H1 (cell line): ENCODE measurements at regions not wholly inside any gene's neighbourhood (a gene's known extent, or its start where the extent isn't known, plus 50 kb on each side); places are given as distances from the start of the nearest gene placed in this dataset.

Experiments used
- CBX5 ChIP-seq: fragments of 300-800, 300-1000 bp; sonication (generic); IDR thresholded peaks from 2 replicates; pipeline ENCODE4 v1.7.1; 2016; ENCODE audit warnings: antibody characterized with exemption, low read length, low read depth
- CEBPB ChIP-seq: IDR thresholded peaks from 2 replicates; pipeline ENCODE4 v1.6.1; 2012; ENCODE audit warnings: low read depth, low read length
- CHD2 ChIP-seq: IDR thresholded peaks from 2 replicates; pipeline ENCODE4 v1.6.1; 2012; ENCODE audit warnings: low read length, improper control_type of control experiment
- FOSL1 ChIP-seq: IDR thresholded peaks from 2 replicates; pipeline ENCODE4 v1.6.1; 2011; ENCODE audit warnings: mild to moderate bottlenecking, low read depth, low read length, moderate library complexity; ENCODE audit not compliant: insufficient read depth
- HDAC2 ChIP-seq, 2 experiments: fragments of 300-600 bp in 1 of 2; sonication (generic) in 1 of 2; IDR thresholded peaks; 2 replicates each; pipeline ENCODE4 v1.6.1; 2011 to 2012; ENCODE audit warnings: low read depth in 2 of 2, low read length in 2 of 2, mild to moderate bottlenecking in 2 of 2, moderate library complexity in 2 of 2, borderline replicate concordance in 1 of 2, inconsistent platforms in 1 of 2
- JUN ChIP-seq: IDR thresholded peaks from 2 replicates; pipeline ENCODE4 v1.6.1; 2011; ENCODE audit warnings: low read depth, mild to moderate bottlenecking, improper control_type of control experiment, low read length
- JUND ChIP-seq: IDR thresholded peaks from 2 replicates; pipeline ENCODE4 v1.6.1; 2011; ENCODE audit warnings: mild to moderate bottlenecking, improper control_type of control experiment, low read length
- RBBP5 ChIP-seq: IDR thresholded peaks from 2 replicates; pipeline ENCODE4 v1.7.1; 2012; ENCODE audit warnings: low read depth, mild to moderate bottlenecking, inconsistent platforms, low read length, moderate library complexity, borderline replicate concordance
- RFX5 ChIP-seq: IDR thresholded peaks from 2 replicates; pipeline ENCODE4 v1.6.1; 2011; ENCODE audit warnings: low read depth, low read length, improper control_type of control experiment, borderline replicate concordance
- SAP30 ChIP-seq: fragments of 300-600 bp; sonication (generic); IDR thresholded peaks from 2 replicates; pipeline ENCODE4 v1.7.1; 2012; ENCODE audit warnings: low read length, moderate library complexity, mild to moderate bottlenecking, inconsistent platforms; ENCODE audit not compliant: insufficient read depth, insufficient replicate concordance
- TAF1 ChIP-seq: IDR thresholded peaks from 2 replicates; pipeline ENCODE4 v1.6.1; 2011; ENCODE audit warnings: mild to moderate bottlenecking, low read depth, low read length
- TBP ChIP-seq: IDR thresholded peaks from 2 replicates; pipeline ENCODE4 v1.6.1; 2011; ENCODE audit warnings: low read depth, low read length, improper control_type of control experiment

GRCh38 chr16:17748044-17748719 lies 277.4 kb upstream of the XYLT1 start (continued):
- TF ChIP-seq SAP30 (no peak), RFX5 (no peak), CHD2 (no peak), CBX5 (no peak), JUN (no peak), CEBPB (no peak), TAF1 (no peak), TBP (no peak; the same call in 1 of the 2 replicates), HDAC2 (IDR thresholded peaks at IDR 0.05; ENCODE audit: borderline replicate concordance in 1 of 2, low read depth in 2 of 2, low read length in 2 of 2) (no peak), FOSL1 (no peak), RBBP5 (no peak), JUND (no peak)
